Fibroblast of lung (primary cell): ENCODE measurements at regions not wholly inside any gene's neighbourhood (a gene's known extent, or its start where the extent isn't known, plus 50 kb on each side); places are given as distances from the start of the nearest gene placed in this dataset.
A peak's percentile ranks its signal among the peaks of the same experiment; 100 is the strongest.

Source experiments
- CTCF ChIP-seq, 2 donors: IDR thresholded peaks in 1 of 2; conservative IDR thresholded peaks in 1 of 2; 1 replicate in 1 of 2; 2 replicates in 1 of 2; pipeline ENCODE4 v1.5.1; 2011 to 2012; ENCODE audit warnings: low read length in 2 of 2, control low read depth in 1 of 2, inconsistent platforms in 1 of 2, low read depth in 1 of 2, mild to moderate bottlenecking in 1 of 2
- EZH2 ChIP-seq: IDR thresholded peaks from 2 replicates; pipeline ENCODE4 v1.5.1; 2012; ENCODE audit warnings: low read length, control low read depth, mild to moderate bottlenecking; ENCODE audit errors: missing control alignments

DNA sequence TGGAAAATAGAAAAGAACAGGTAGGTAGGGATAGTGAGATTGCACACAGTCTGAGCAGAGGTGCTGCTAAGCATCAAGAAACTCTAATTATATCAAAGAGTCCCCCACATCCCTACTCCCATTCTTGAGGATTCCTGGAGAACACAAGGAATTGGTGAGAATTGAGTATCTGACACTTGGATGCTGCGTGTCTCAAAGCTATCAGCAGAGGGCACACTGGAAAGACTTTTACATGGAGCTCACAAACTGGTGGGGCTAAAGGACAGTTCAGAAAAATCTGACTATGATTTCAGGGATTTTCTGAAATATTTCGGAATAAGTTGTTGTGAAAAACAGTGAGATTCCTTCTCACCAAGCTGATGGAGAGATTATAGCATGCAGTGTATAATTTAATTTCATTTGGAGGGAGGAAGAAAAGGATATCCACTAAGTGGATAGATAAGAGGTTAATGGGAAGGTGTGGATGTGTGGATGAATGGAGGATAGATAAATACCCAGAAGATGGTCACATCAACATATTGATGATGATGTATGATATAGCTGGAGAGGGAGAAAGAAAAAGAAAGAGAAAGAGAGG, 215.4 kb upstream of the DEFB112 start:
- TF ChIP-seq CTCF (conservative IDR thresholded peaks at IDR 0.05 in 1 of 2, IDR thresholded peaks at IDR 0.05 in 1 of 2; ENCODE audit: low read depth in 1 of 2, low read length in 2 of 2) = peak in 1 of 2 donors; percentile 75
- TF ChIP-seq EZH2 = no peak
